B cell (primary cell): ENCODE measurements at regions not wholly inside any gene's neighbourhood (a gene's known extent, or its start where the extent isn't known, plus 50 kb on each side); places are given as distances from the start of the nearest gene placed in this dataset.

Experiments used
- EZH2 ChIP-seq: IDR thresholded peaks from 2 replicates; pipeline ENCODE4 v1.6.1; 2012; ENCODE audit warnings: borderline replicate concordance, low read depth, mild to moderate bottlenecking, moderate library complexity, low read length; ENCODE audit not compliant: insufficient read depth, poor library complexity, severe bottlenecking
- TF ChIP-seq, protein P1 (sequence below): fragments of 200-600 bp; IDR thresholded peaks from one replicate; pipeline ENCODE4 v1.8.0; 2022; ENCODE audit warnings: antibody characterized with exemption, mild to moderate bottlenecking

DNA sequence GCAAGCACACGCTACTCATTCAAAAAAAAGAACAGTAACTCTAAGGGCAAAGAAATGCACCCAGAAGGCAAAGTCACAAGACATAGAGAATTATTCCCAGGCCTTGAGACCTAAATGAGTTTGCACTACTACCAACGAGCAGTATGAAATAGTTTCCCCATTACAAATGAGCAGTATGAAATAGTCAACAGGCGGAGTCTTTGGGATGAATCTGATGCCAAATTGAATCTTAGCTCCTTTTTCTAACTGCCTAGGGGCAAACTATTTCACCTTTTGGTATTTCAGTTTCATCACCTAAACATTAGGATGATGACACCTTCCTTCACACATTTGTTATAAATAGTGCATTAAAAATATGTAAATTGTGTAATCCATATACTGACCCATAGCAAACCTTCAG, 213.0 kb upstream of the FAT4 start:
- TF ChIP-seq, protein P1, sequence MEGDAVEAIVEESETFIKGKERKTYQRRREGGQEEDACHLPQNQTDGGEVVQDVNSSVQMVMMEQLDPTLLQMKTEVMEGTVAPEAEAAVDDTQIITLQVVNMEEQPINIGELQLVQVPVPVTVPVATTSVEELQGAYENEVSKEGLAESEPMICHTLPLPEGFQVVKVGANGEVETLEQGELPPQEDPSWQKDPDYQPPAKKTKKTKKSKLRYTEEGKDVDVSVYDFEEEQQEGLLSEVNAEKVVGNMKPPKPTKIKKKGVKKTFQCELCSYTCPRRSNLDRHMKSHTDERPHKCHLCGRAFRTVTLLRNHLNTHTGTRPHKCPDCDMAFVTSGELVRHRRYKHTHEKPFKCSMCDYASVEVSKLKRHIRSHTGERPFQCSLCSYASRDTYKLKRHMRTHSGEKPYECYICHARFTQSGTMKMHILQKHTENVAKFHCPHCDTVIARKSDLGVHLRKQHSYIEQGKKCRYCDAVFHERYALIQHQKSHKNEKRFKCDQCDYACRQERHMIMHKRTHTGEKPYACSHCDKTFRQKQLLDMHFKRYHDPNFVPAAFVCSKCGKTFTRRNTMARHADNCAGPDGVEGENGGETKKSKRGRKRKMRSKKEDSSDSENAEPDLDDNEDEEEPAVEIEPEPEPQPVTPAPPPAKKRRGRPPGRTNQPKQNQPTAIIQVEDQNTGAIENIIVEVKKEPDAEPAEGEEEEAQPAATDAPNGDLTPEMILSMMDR: no peak
- no peak for TF ChIP-seq EZH2
